Sigmoid colon (tissue), 4 donors: ENCODE measurements at regions not wholly inside any gene's neighbourhood (a gene's known extent, or its start where the extent isn't known, plus 50 kb on each side); places are given as distances from the start of the nearest gene placed in this dataset.

Source experiments
- CTCF ChIP-seq, 4 experiments: fragments of 450-650 bp in 3 of 4; fragments of 200-600 bp in 1 of 4; IDR thresholded peaks; one replicate each; pipeline ENCODE4 v1.5.1; 2016 to 2019; ENCODE audit warnings: antibody characterized with exemption in 4 of 4, mild to moderate bottlenecking in 3 of 4, moderate library complexity in 2 of 4
- POLR2A ChIP-seq, 2 donors: fragments of 450-650 bp; IDR thresholded peaks; one replicate each; pipeline ENCODE4 v1.6.1; 2016; ENCODE audit warnings: antibody characterized with exemption in 2 of 2, mild to moderate bottlenecking in 2 of 2, moderate library complexity in 2 of 2
- POLR2AphosphoS5 ChIP-seq, 4 donors: sonication (generic); formaldehyde crosslinking; IDR thresholded peaks; one replicate each; pipeline ENCODE4 v1.6.1; 2017; ENCODE audit warnings: antibody characterized with exemption in 4 of 4

DNA sequence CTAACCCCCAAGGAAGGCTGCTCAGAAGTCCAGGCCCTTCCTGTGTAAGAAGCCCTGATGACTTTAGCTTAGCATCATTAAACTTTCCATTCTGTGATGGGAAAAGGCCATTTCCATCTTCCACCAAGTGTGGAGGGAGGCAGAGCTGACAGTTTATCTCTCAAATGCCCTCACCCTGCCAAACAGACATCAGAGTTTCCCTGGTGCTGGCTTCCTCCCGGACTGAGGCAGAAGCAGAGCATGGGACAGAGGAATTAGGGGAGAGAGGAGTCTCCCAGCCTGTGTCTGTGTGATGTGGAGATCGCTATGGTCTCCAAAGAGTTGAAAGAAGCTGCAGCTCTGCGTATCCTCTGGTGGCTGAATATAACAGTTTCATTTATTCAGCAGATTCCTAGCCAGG lies 57.4 kb upstream of the CTNNA1 start:
- TF ChIP-seq CTCF (IDR thresholded peaks at IDR 0.05) (no peak), POLR2A (IDR thresholded peaks at IDR 0.05) (no peak), POLR2AphosphoS5 (IDR thresholded peaks at IDR 0.05) (no peak)
